ENCODE measurements at regions not wholly inside any gene's neighbourhood (a gene's known extent, or its start where the extent isn't known, plus 50 kb on each side); places are given as distances from the start of the nearest gene placed in this dataset.
A peak's percentile ranks its signal among the peaks of the same experiment; 100 is the strongest.
"Not testable (repeated sequence)": the region's sequence is repeated elsewhere in the genome, so short reads cannot be mapped to it uniquely, and the experiment has no call there.

- Histone ChIP-seq H3K36me3 (no peaks in the 10 kb centered on the region), H3K9me3 (replicated peaks) (no peaks in the 10 kb centered on the region), H3K27me3 (replicated peaks) (no peaks in the 10 kb centered on the region)
Measured at GRCh38 chr3:33977227-33977626, 178.8 kb downstream of the PDCD6IP start.

GRCh38 chr3:33980252-33980651, 181.8 kb downstream of the PDCD6IP start:
- peak; percentile 26 to 50 for DNase-seq (ENCODE audit: low read depth in 1 of 2, low spot score in 2 of 2)
- H3K27me3 ChIP-seq (replicated peaks), result no peaks in the 10 kb centered on the region
- no peak overlapping the region for H3K27ac ChIP-seq
- H3K36me3 ChIP-seq, result no peaks in the 10 kb centered on the region
- no peaks in the 10 kb centered on the region for H3K9me3 ChIP-seq (replicated peaks)
- H3K4me1 ChIP-seq (replicated peaks), result no peaks in the 10 kb centered on the region
- no peak overlapping the region for H3K4me3 ChIP-seq

More at GRCh38 chr3:33977227-33977626, 178.8 kb downstream of the PDCD6IP start:
- H3K4me3 ChIP-seq, result no peak overlapping the region
- H3K4me1 ChIP-seq (replicated peaks), result no peaks in the 10 kb centered on the region
- no peak for DNase-seq (ENCODE audit: low read depth in 1 of 2, low spot score in 2 of 2)
- no peak overlapping the region for H3K27ac ChIP-seq

GRCh38 chr3:33982269-33982798, 183.9 kb downstream of the PDCD6IP start:
- no peak for DNase-seq (ENCODE audit: low read depth in 1 of 2, low spot score in 2 of 2)

GRCh38 chr3:33982949-33983348, 184.5 kb downstream of the PDCD6IP start:
- not testable (repeated sequence) for H3K36me3 ChIP-seq; H3K4me3 ChIP-seq; H3K27ac ChIP-seq; H3K9me3 ChIP-seq (replicated peaks); DNase-seq (ENCODE audit: low read depth in 1 of 2, low spot score in 2 of 2); H3K27me3 ChIP-seq (replicated peaks); H3K4me1 ChIP-seq (replicated peaks)

More at GRCh38 chr3:33982269-33982798, 183.9 kb downstream of the PDCD6IP start:
- Histone ChIP-seq H3K4me3 (no peak overlapping the region), H3K4me1 (replicated peaks) (no peaks in the 10 kb centered on the region), H3K36me3 (no peaks in the 10 kb centered on the region), H3K27ac (no peak overlapping the region), H3K9me3 (replicated peaks) (no peaks in the 10 kb centered on the region), H3K27me3 (replicated peaks) (no peaks in the 10 kb centered on the region)

- H3K9me3 ChIP-seq (replicated peaks), result no peaks in the 10 kb centered on the region
- no peaks in the 10 kb centered on the region for H3K36me3 ChIP-seq
- H3K27me3 ChIP-seq (replicated peaks), result no peaks in the 10 kb centered on the region
- no peak for DNase-seq (ENCODE audit: low read depth in 1 of 2, low spot score in 2 of 2)
- no peak overlapping the region for H3K4me3 ChIP-seq
- no peak overlapping the region for H3K27ac ChIP-seq
- H3K4me1 ChIP-seq (replicated peaks), result no peaks in the 10 kb centered on the region
Measured at GRCh38 chr3:33989229-33989628, 190.8 kb downstream of the PDCD6IP start.

- Histone ChIP-seq H3K9me3 (replicated peaks) (no peaks in the 10 kb centered on the region), H3K4me3 (no peak overlapping the region), H3K27me3 (replicated peaks) (no peaks in the 10 kb centered on the region), H3K27ac (no peak overlapping the region), H3K36me3 (no peaks in the 10 kb centered on the region), H3K4me1 (replicated peaks) (no peaks in the 10 kb centered on the region)
- DNase-seq (ENCODE audit: low read depth in 1 of 2, low spot score in 2 of 2), result no peak
Measured at GRCh38 chr3:33991673-33992072, 193.2 kb downstream of the PDCD6IP start.

GRCh38 chr3:33993631-33994030, 195.2 kb downstream of the PDCD6IP start:
- Histone ChIP-seq H3K4me3 (no peak overlapping the region), H3K4me1 (replicated peaks) (no peaks in the 10 kb centered on the region), H3K9me3 (replicated peaks) (no peaks in the 10 kb centered on the region), H3K27ac (no peak overlapping the region), H3K27me3 (replicated peaks) (no peaks in the 10 kb centered on the region), H3K36me3 (no peaks in the 10 kb centered on the region)
- no peak for DNase-seq (ENCODE audit: low read depth in 1 of 2, low spot score in 2 of 2)

GRCh38 chr3:33994568-33994967, 196.1 kb downstream of the PDCD6IP start:
- no peaks in the 10 kb centered on the region for H3K4me1 ChIP-seq (replicated peaks)
- no peaks in the 10 kb centered on the region for H3K27me3 ChIP-seq (replicated peaks)

GRCh38 chr3:34000301-34000700, 201.9 kb downstream of the PDCD6IP start:
- H3K9me3 ChIP-seq (replicated peaks), result no peaks in the 10 kb centered on the region
- no peak for DNase-seq (ENCODE audit: low read depth in 1 of 2, low spot score in 2 of 2)
- H3K27me3 ChIP-seq (replicated peaks), result no peaks in the 10 kb centered on the region
- H3K4me3 ChIP-seq, result no peak overlapping the region
- H3K4me1 ChIP-seq (replicated peaks), result peaks cover under 1% of the 10 kb centered on the region; the same call in 1 of the 2 replicates
- no peaks in the 10 kb centered on the region for H3K36me3 ChIP-seq
- no peak overlapping the region for H3K27ac ChIP-seq

More at GRCh38 chr3:33994568-33994967, 196.1 kb downstream of the PDCD6IP start:
- no peak for DNase-seq (ENCODE audit: low read depth in 1 of 2, low spot score in 2 of 2)
- Histone ChIP-seq H3K27ac (no peak overlapping the region), H3K4me3 (no peak overlapping the region), H3K9me3 (replicated peaks) (no peaks in the 10 kb centered on the region), H3K36me3 (no peaks in the 10 kb centered on the region)

GRCh38 chr3:34001022-34001421, 202.6 kb downstream of the PDCD6IP start:
- Histone ChIP-seq H3K27me3 (replicated peaks) (no peaks in the 10 kb centered on the region), H3K4me3 (no peak overlapping the region), H3K27ac (no peak overlapping the region), H3K4me1 (replicated peaks) (peaks cover 8% of the 10 kb centered on the region), H3K9me3 (replicated peaks) (no peaks in the 10 kb centered on the region), H3K36me3 (no peaks in the 10 kb centered on the region)
- no peak for DNase-seq (ENCODE audit: low read depth in 1 of 2, low spot score in 2 of 2)

GRCh38 chr3:34001990-34002389, 203.6 kb downstream of the PDCD6IP start:
- H3K27ac ChIP-seq, result no peak overlapping the region
- no peak overlapping the region for H3K4me3 ChIP-seq
- peaks cover 14% of the 10 kb centered on the region for H3K4me1 ChIP-seq (replicated peaks)
- no peak for DNase-seq (ENCODE audit: low read depth in 1 of 2, low spot score in 2 of 2)
- H3K27me3 ChIP-seq (replicated peaks), result no peaks in the 10 kb centered on the region
- no peaks in the 10 kb centered on the region for H3K9me3 ChIP-seq (replicated peaks)
- no peaks in the 10 kb centered on the region for H3K36me3 ChIP-seq

GRCh38 chr3:34002569-34003100, 204.2 kb downstream of the PDCD6IP start:
- Histone ChIP-seq H3K36me3 (no peaks in the 10 kb centered on the region), H3K4me1 (replicated peaks) (peaks cover 15% of the 10 kb centered on the region), H3K9me3 (replicated peaks) (no peaks in the 10 kb centered on the region), H3K4me3 (no peak overlapping the region), H3K27me3 (replicated peaks) (no peaks in the 10 kb centered on the region), H3K27ac (no peak overlapping the region)
- no peak for DNase-seq (ENCODE audit: low read depth in 1 of 2, low spot score in 2 of 2)

GRCh38 chr3:34005886-34006285, 207.5 kb downstream of the PDCD6IP start:
- DNase-seq (ENCODE audit: low read depth in 1 of 2, low spot score in 2 of 2), result peak in 1 of 2 experiments; percentile 22
- peak overlapping the region; percentile 48 for H3K27ac ChIP-seq
- no peak overlapping the region for H3K4me3 ChIP-seq
- H3K27me3 ChIP-seq (replicated peaks), result no peaks in the 10 kb centered on the region
- H3K36me3 ChIP-seq, result no peaks in the 10 kb centered on the region
- H3K9me3 ChIP-seq (replicated peaks), result no peaks in the 10 kb centered on the region
- H3K4me1 ChIP-seq (replicated peaks), result peaks cover 33% of the 10 kb centered on the region

GRCh38 chr3:34008191-34008590, 209.8 kb downstream of the PDCD6IP start:
- no peak overlapping the region for H3K4me3 ChIP-seq
- H3K9me3 ChIP-seq (replicated peaks), result no peaks in the 10 kb centered on the region
- H3K36me3 ChIP-seq, result no peaks in the 10 kb centered on the region
- no peak for DNase-seq (ENCODE audit: low read depth in 1 of 2, low spot score in 2 of 2)
- H3K27me3 ChIP-seq (replicated peaks), result no peaks in the 10 kb centered on the region
- peaks cover 54% of the 10 kb centered on the region for H3K4me1 ChIP-seq (replicated peaks)
- no peak overlapping the region for H3K27ac ChIP-seq
